ENCODE measurements at regions not wholly inside any gene's neighbourhood (a gene's known extent, or its start where the extent isn't known, plus 50 kb on each side); places are given as distances from the start of the nearest gene placed in this dataset.
"Not testable (repeated sequence)": the region's sequence is repeated elsewhere in the genome, so short reads cannot be mapped to it uniquely, and the experiment has no call there.

DNA sequence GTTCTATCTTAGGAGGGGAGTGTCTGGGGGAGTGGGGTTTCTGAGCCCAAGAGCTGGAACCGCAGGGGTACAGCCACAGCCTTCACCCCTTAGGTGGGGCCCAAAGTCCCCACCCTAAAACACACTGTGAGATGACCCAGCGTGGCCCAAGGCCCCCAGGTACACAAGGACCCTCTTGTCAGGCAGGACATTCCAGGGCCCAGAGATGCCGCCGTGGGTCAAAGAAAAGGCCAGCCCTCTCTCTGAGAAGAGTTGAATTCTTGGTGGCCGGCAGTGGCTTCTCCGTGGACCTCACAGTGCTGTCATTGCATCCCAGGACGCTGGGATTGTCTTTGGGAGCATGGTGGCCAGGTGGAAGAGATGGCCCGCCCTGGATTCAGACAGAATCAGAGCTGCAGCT is 176.3 kb upstream of the C1orf174 start:
- Histone ChIP-seq H3K4me2 (ENCODE audit: low read length) (no peak overlapping the region), H3K36me3 (ENCODE audit: control insufficient read depth, insufficient read depth, low read length) (no peaks in the 10 kb centered on the region), H3K27me3 (ENCODE audit: control insufficient read depth, insufficient read depth, low read length) (peaks cover 6% of the 10 kb centered on the region), H3K27ac (no peak overlapping the region), H3K9ac (no peak overlapping the region), H2AFZ (no peak overlapping the region), H3K4me1 (no peaks in the 10 kb centered on the region), H3K9me3 (ENCODE audit: control insufficient read depth, low read length) (no peaks in the 10 kb centered on the region), H3K4me3 (ENCODE audit: low read depth, low read length) (no peak overlapping the region), H3K79me2 (no peaks in the 10 kb centered on the region)
- TF ChIP-seq CTCF (IDR thresholded peaks at IDR 0.05): no peak

DNA sequence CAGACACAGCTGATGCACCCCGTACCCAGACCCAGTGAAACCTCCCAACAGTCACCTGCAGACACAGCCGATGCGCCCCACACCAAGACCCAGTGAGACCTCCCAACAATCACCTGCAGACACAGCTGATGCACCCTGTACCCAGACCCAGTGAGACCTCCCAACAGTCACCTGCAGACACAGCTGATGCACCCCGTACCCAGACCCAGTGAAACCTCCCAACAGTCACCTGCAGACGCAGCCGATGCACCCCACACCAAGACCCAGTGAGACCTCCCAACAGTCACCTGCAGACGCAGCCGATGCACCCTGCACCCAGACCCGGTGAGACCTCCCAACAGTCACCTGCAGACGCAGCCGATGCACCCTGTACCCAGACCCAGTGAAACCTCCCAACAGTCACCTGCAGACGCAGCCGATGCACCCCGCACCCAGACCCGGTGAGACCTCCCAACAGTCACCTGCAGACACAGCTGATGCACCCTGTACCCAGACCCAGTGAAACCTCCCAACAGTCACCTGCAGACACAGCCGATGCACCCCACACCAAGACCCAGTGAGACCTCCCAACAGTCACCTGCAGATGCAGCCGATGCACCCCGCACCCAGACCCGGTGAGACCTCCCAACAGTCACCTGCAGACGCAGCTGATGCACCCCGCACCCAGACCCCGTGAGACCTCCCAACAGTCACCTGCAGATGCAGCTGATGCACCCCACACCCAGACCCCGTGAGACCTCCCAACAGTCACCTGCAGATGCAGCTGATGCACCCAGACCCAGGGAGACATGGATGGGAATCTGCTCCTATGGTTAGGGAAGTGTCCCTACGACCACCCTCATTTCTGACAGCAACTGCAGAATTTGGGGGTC is 178.3 kb upstream of the C1orf174 start:
- not testable (repeated sequence) for H3K9ac ChIP-seq; H3K4me2 ChIP-seq (ENCODE audit: low read length); H3K9me3 ChIP-seq (ENCODE audit: control insufficient read depth, low read length); H3K36me3 ChIP-seq (ENCODE audit: control insufficient read depth, insufficient read depth, low read length); H3K79me2 ChIP-seq; H3K4me1 ChIP-seq; H3K4me3 ChIP-seq (ENCODE audit: low read depth, low read length); H3K27ac ChIP-seq; H3K27me3 ChIP-seq (ENCODE audit: control insufficient read depth, insufficient read depth, low read length); H2AFZ ChIP-seq

GRCh38 chr1:4079815-4080214 is 179.7 kb upstream of the C1orf174 start:
- H2AFZ ChIP-seq: no peak overlapping the region
- no peak overlapping the region for H3K27ac ChIP-seq
- H3K9me3 ChIP-seq (ENCODE audit: control insufficient read depth, low read length): no peaks in the 10 kb centered on the region
- H3K79me2 ChIP-seq: no peaks in the 10 kb centered on the region
- no peaks in the 10 kb centered on the region for H3K4me1 ChIP-seq
- no peak for TF ChIP-seq CTCF (IDR thresholded peaks at IDR 0.05)
- no peak overlapping the region for H3K4me2 ChIP-seq (ENCODE audit: low read length)
- no peaks in the 10 kb centered on the region for H3K27me3 ChIP-seq (ENCODE audit: control insufficient read depth, insufficient read depth, low read length)
- H3K36me3 ChIP-seq (ENCODE audit: control insufficient read depth, insufficient read depth, low read length): no peaks in the 10 kb centered on the region
- H3K4me3 ChIP-seq (ENCODE audit: low read depth, low read length): no peak overlapping the region
- H3K9ac ChIP-seq: no peak overlapping the region

DNA sequence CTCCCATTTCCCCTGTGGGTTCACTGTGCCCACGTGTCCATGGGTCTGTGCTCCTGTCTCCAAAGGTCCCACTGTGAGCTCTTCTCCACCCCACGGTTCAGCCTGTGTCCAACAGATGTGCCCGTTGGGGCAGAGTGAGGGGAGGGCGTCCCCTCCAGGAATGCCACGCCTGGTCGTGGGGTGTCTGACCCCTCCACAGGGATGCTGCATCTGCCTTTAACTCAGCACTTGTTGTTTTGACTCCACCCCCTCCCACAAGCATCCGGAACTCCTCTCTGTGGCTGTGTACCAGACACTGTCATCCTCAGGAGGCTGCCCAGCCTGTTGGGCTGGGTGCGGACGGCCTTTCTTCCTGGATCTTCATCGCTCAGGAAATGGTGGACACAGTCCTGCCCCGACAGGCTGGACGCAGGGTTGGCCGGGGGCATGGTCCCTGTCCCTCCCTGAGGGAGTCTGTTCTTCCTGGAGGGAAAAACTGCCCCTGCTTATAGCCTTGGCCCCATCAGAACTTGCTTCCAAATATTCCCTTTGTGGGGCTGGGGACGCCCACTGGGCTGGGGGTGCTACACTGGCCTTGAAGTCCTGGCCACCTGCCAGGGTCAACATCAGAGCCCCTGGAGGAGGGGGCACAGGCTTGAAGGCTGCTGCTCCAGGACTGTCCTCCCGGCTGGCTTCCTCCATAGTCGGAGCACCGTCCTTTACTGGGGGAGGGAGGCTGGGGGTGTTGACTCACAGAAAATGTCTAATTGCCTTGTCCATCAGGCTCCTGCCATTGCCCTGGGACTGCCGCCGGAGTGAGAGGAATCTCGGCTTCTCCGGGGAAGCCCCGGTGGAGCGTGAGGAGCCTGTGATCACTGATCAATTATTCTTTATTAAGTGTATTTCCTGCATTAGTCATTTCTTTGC is 182.0 kb upstream of the C1orf174 start:
- H3K27ac ChIP-seq: no peak overlapping the region

More for the DNA sequence above, 182.0 kb upstream of the C1orf174 start:
- H3K4me1 ChIP-seq: no peaks in the 10 kb centered on the region
- H3K9ac ChIP-seq: no peak overlapping the region
- no peaks in the 10 kb centered on the region for H3K79me2 ChIP-seq
- TF ChIP-seq CTCF (IDR thresholded peaks at IDR 0.05): no peak
- H2AFZ ChIP-seq: no peak overlapping the region
- H3K9me3 ChIP-seq (ENCODE audit: control insufficient read depth, low read length): no peaks in the 10 kb centered on the region
- H3K36me3 ChIP-seq (ENCODE audit: control insufficient read depth, insufficient read depth, low read length): no peaks in the 10 kb centered on the region
- H3K4me2 ChIP-seq (ENCODE audit: low read length): no peak overlapping the region
- no peaks in the 10 kb centered on the region for H3K27me3 ChIP-seq (ENCODE audit: control insufficient read depth, insufficient read depth, low read length)
- H3K4me3 ChIP-seq (ENCODE audit: low read depth, low read length): no peak overlapping the region

Measured in parathyroid adenoma (tissue), 2 donors.